ENCODE measurements at regions not wholly inside any gene's neighbourhood (a gene's known extent, or its start where the extent isn't known, plus 50 kb on each side); places are given as distances from the start of the nearest gene placed in this dataset.
"Not testable (repeated sequence)": the region's sequence is repeated elsewhere in the genome, so short reads cannot be mapped to it uniquely, and the experiment has no call there.

- DNase-seq (ENCODE audit: low read depth, low spot score) = no peak
Measured at GRCh38 chr12:90611048-90611447, 343.9 kb downstream of the CCER1 start.

GRCh38 chr12:90593596-90594295, 361.2 kb downstream of the CCER1 start:
- DNase-seq (ENCODE audit: low read depth, low spot score) = no peak

- no peak for DNase-seq (ENCODE audit: low read depth, low spot score)
Measured at GRCh38 chr12:90589956-90590355, 365.0 kb downstream of the CCER1 start.

- no peak for DNase-seq (ENCODE audit: low read depth, low spot score)
Measured at GRCh38 chr12:90585640-90586304, 369.2 kb downstream of the CCER1 start.

GRCh38 chr12:90576707-90577106, 378.3 kb downstream of the CCER1 start:
- no peak for DNase-seq (ENCODE audit: low read depth, low spot score)

- DNase-seq (ENCODE audit: low read depth, low spot score) = no peak
Measured at GRCh38 chr12:90575995-90576394, 379.0 kb downstream of the CCER1 start.

- no peak for DNase-seq (ENCODE audit: low read depth, low spot score)
Measured at GRCh38 chr12:90574676-90575075, 380.3 kb downstream of the CCER1 start.

GRCh38 chr12:90572778-90573177, 382.2 kb downstream of the CCER1 start:
- DNase-seq (ENCODE audit: low read depth, low spot score) = no peak

GRCh38 chr12:90569685-90570084, 385.3 kb downstream of the CCER1 start:
- no peak for DNase-seq (ENCODE audit: low read depth, low spot score)

- no peak for DNase-seq (ENCODE audit: low read depth, low spot score)
Measured at GRCh38 chr12:90562671-90563070, 392.3 kb downstream of the CCER1 start.

- no peak for DNase-seq (ENCODE audit: low read depth, low spot score)
Measured at GRCh38 chr12:90548595-90548994, 406.4 kb downstream of the CCER1 start.

- DNase-seq (ENCODE audit: low read depth, low spot score) = no peak
Measured at GRCh38 chr12:90546511-90546910, 408.5 kb downstream of the CCER1 start.

GRCh38 chr12:90543841-90544240, 411.1 kb downstream of the CCER1 start:
- DNase-seq (ENCODE audit: low read depth, low spot score) = no peak

- DNase-seq (ENCODE audit: low read depth, low spot score) = no peak
Measured at GRCh38 chr12:90543374-90543773, 411.6 kb downstream of the CCER1 start.

GRCh38 chr12:90542852-90543251, 412.1 kb downstream of the CCER1 start:
- DNase-seq (ENCODE audit: low read depth, low spot score) = not testable (repeated sequence)

- DNase-seq (ENCODE audit: low read depth, low spot score) = not testable (repeated sequence)
Measured at GRCh38 chr12:90533828-90534227, 421.1 kb downstream of the CCER1 start.

- DNase-seq (ENCODE audit: low read depth, low spot score) = no peak
Measured at GRCh38 chr12:90520002-90520734, 434.8 kb downstream of the CCER1 start.

- no peak for DNase-seq (ENCODE audit: low read depth, low spot score)
Measured at GRCh38 chr12:90519285-90519684, 435.7 kb downstream of the CCER1 start.

- no peak for DNase-seq (ENCODE audit: low read depth, low spot score)
Measured at GRCh38 chr12:90515199-90516175, 439.5 kb downstream of the CCER1 start.

GRCh38 chr12:90514325-90514724, 440.7 kb downstream of the CCER1 start:
- no peak for DNase-seq (ENCODE audit: low read depth, low spot score)

- no peak for DNase-seq (ENCODE audit: low read depth, low spot score)
Measured at GRCh38 chr12:90512518-90512917, 442.5 kb downstream of the CCER1 start.

Measured in ELF-1 (cell line).